H9 (cell line): ENCODE measurements at regions not wholly inside any gene's neighbourhood (a gene's known extent, or its start where the extent isn't known, plus 50 kb on each side); places are given as distances from the start of the nearest gene placed in this dataset.
"Not testable (repeated sequence)": the region's sequence is repeated elsewhere in the genome, so short reads cannot be mapped to it uniquely, and the experiment has no call there.

Source experiments
- DNase-seq: peaks from one replicate; pipeline ENCODE4 v3.0.0-alpha.2; 2017
- H2AFZ ChIP-seq: one replicate; pipeline ENCODE4 v1.6.1; 2013; ENCODE audit warnings: mild to moderate bottlenecking, low read length, control low read depth, moderate library complexity
- H2AK5ac ChIP-seq: 2 replicates; pipeline ENCODE4 v1.6.1; 2013; ENCODE audit warnings: low read length, control low read depth, mixed read lengths; ENCODE audit not compliant: insufficient read length
- H2BK120ac ChIP-seq: one replicate; pipeline ENCODE4 v1.6.1; 2013; ENCODE audit warnings: low read depth, mild to moderate bottlenecking, low read length, control low read depth, inconsistent platforms; ENCODE audit not compliant: poor library complexity, severe bottlenecking
- H2BK12ac ChIP-seq: 2 replicates; pipeline ENCODE4 v1.6.1; 2013; ENCODE audit warnings: low read length, control low read depth, mixed read lengths, low read depth; ENCODE audit not compliant: insufficient read length
- H2BK15ac ChIP-seq: 2 replicates; pipeline ENCODE4 v1.6.1; 2013; ENCODE audit warnings: low read depth, low read length, control low read depth
- H2BK20ac ChIP-seq: one replicate; pipeline ENCODE4 v1.6.1; 2013; ENCODE audit warnings: low read depth, mild to moderate bottlenecking, low read length, control low read depth, inconsistent platforms; ENCODE audit not compliant: poor library complexity, severe bottlenecking
- H2BK5ac ChIP-seq: 2 replicates; pipeline ENCODE4 v1.6.1; 2013; ENCODE audit warnings: low read length, control low read depth, mixed read lengths; ENCODE audit not compliant: insufficient read length
- H3K14ac ChIP-seq: 2 replicates; pipeline ENCODE4 v1.6.1; 2013; ENCODE audit warnings: low read length, control low read depth; ENCODE audit not compliant: insufficient read depth
- H3K18ac ChIP-seq: 2 replicates; pipeline ENCODE4 v1.6.1; 2013; ENCODE audit warnings: low read depth, mild to moderate bottlenecking, mixed read lengths, low read length, control low read depth; ENCODE audit not compliant: insufficient read length
- H3K23ac ChIP-seq: 2 replicates; pipeline ENCODE4 v1.6.1; 2013; ENCODE audit warnings: low read length, control low read depth, mixed read lengths, low read depth; ENCODE audit not compliant: insufficient read length
- H3K23me2 ChIP-seq: 2 replicates; pipeline ENCODE4 v1.6.1; 2013; ENCODE audit warnings: low read depth, mild to moderate bottlenecking, mixed read lengths, low read length, control low read depth; ENCODE audit not compliant: insufficient read length, poor library complexity, severe bottlenecking
- H3K27ac ChIP-seq: 2 replicates; pipeline ENCODE4 v1.5.1; 2013; ENCODE audit warnings: low read length, control low read depth, mixed read lengths, low read depth; ENCODE audit not compliant: insufficient read length
- H3K27me3 ChIP-seq: 2 replicates; pipeline ENCODE4 v1.6.1; 2013; ENCODE audit warnings: low read length, control low read depth, inconsistent platforms; ENCODE audit not compliant: insufficient read depth
- H3K4ac ChIP-seq: 2 replicates; pipeline ENCODE4 v1.6.1; 2013; ENCODE audit warnings: low read depth, mild to moderate bottlenecking, control low read depth, inconsistent platforms, low read length, moderate library complexity
- H3K4me1 ChIP-seq: 2 replicates; pipeline ENCODE4 v1.6.1; 2013; ENCODE audit warnings: low read length, control low read depth, inconsistent platforms; ENCODE audit not compliant: insufficient read depth
- H3K4me2 ChIP-seq: 2 replicates; pipeline ENCODE4 v1.6.1; 2013; ENCODE audit warnings: low read length, control low read depth, mixed read lengths; ENCODE audit not compliant: insufficient read length, insufficient read depth
- H3K56ac ChIP-seq: 2 replicates; pipeline ENCODE4 v1.6.1; 2013; ENCODE audit warnings: low read depth, mild to moderate bottlenecking, mixed read lengths, low read length, control low read depth; ENCODE audit not compliant: insufficient read length
- H3K79me1 ChIP-seq: 2 replicates; pipeline ENCODE4 v1.6.1; 2013; ENCODE audit warnings: low read depth, mild to moderate bottlenecking, moderate library complexity, low read length, control low read depth, inconsistent platforms; ENCODE audit not compliant: insufficient read depth, poor library complexity, severe bottlenecking
- H3K79me2 ChIP-seq: 2 replicates; pipeline ENCODE4 v1.6.1; 2013; ENCODE audit warnings: low read length, control low read depth, inconsistent platforms; ENCODE audit not compliant: insufficient read depth
- H3K9ac ChIP-seq: 2 replicates; pipeline ENCODE4 v1.6.1; 2013; ENCODE audit warnings: low read length, control low read depth, mixed read lengths; ENCODE audit not compliant: insufficient read length; ENCODE audit errors: extremely low read depth
- H3K9me3 ChIP-seq: one replicate; pipeline ENCODE4 v1.6.1; 2013; ENCODE audit warnings: low read depth, low read length, inconsistent platforms; ENCODE audit not compliant: control insufficient read depth
- H3T11ph ChIP-seq: one replicate; pipeline ENCODE4 v1.6.1; 2013; ENCODE audit warnings: mild to moderate bottlenecking, low read length, control low read depth, inconsistent platforms
- H4K20me1 ChIP-seq: one replicate; pipeline ENCODE4 v1.6.1; 2013; ENCODE audit not compliant: control insufficient read depth, insufficient read length, insufficient read depth
- H4K5ac ChIP-seq: 2 replicates; pipeline ENCODE4 v1.6.1; 2013; ENCODE audit warnings: low read depth, mild to moderate bottlenecking, mixed read lengths, low read length, control low read depth; ENCODE audit not compliant: insufficient read length
- H4K8ac ChIP-seq: replicated peaks from 2 replicates; pipeline ENCODE4 v1.6.1; 2013; ENCODE audit warnings: low read length, control low read depth, mixed read lengths, low read depth; ENCODE audit not compliant: insufficient read length
- H4K91ac ChIP-seq: 2 replicates; pipeline ENCODE4 v1.6.1; 2013; ENCODE audit warnings: low read depth, mild to moderate bottlenecking, moderate library complexity, mixed read lengths, low read length, control low read depth; ENCODE audit not compliant: insufficient read length
- H3K27ac Mint-ChIP-seq, 3 experiments: 2 replicates in 2 of 3; 3 replicates in 1 of 3; pipeline ENCODE4 v1.8.0; 2020 to 2021; ENCODE audit warnings: mixed read lengths in 3 of 3, mild to moderate bottlenecking in 1 of 3, moderate library complexity in 1 of 3
- H3K27me3 Mint-ChIP-seq: 2 replicates; pipeline ENCODE4 v1.8.0; 2021; ENCODE audit warnings: low read depth, mild to moderate bottlenecking, moderate library complexity, mixed read lengths
- H3K36me3 Mint-ChIP-seq, 3 experiments: 2 replicates in 2 of 3; 3 replicates in 1 of 3; pipeline ENCODE4 v1.8.0; 2020 to 2021; ENCODE audit warnings: low read depth in 3 of 3, mixed read lengths in 3 of 3; ENCODE audit not compliant: insufficient read depth in 1 of 3
- H3K4me1 Mint-ChIP-seq, 2 experiments: 2 replicates each; pipeline ENCODE4 v1.8.0; 2020; ENCODE audit warnings: mixed read lengths in 2 of 2
- H3K4me3 Mint-ChIP-seq, 2 experiments: 2 replicates in 1 of 2; 3 replicates in 1 of 2; pipeline ENCODE4 v1.8.0; 2020 to 2021; ENCODE audit warnings: mild to moderate bottlenecking in 2 of 2, mixed read lengths in 2 of 2, moderate library complexity in 1 of 2
- H3K9me3 Mint-ChIP-seq, 2 experiments: 2 replicates in 1 of 2; 3 replicates in 1 of 2; pipeline ENCODE4 v1.8.0; 2020; ENCODE audit warnings: mild to moderate bottlenecking in 2 of 2, mixed read lengths in 2 of 2, moderate library complexity in 1 of 2
- WGBS: extraction: QIAGEN DNeasy Blood & Tissue Kit; methylation state at CpG from one replicate; pipeline ENCODE4 v1.1.7; 2013; ENCODE audit warnings: missing lambda C conversion rate, low lambda C conversion rate, mixed read lengths; ENCODE audit not compliant: insufficient read length; ENCODE audit errors: extremely low coverage; 5-methylcytosine and 5-hydroxymethylcytosine counted together
- TF ChIP-seq, protein P1 (sequence below): fragments of 200-600 bp; sonication (generic); conservative IDR thresholded peaks from 3 replicates; pipeline ENCODE4 v1.8.0; 2021; ENCODE audit warnings: antibody characterized with exemption, mild to moderate bottlenecking

DNA sequence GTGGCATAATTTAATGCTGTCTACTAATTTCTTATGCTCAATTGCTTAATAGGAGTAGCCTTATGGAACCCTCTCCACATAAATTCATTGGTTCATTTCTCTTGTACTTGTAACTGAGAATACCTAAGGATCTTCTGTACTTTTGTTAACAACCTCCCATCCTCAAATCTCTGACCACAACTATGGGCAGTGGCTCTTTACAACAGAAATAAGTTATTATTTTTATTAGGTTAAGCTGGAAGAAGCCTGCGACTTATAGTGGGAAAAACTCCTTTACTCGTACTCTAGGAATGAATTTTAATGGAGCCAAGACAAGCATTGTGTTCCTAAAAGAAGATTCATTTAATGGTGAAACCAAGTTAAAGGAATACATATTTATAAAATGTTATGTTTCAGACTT, 337.1 kb upstream of the CTSO start:
- no peak overlapping the region for H2AFZ ChIP-seq

GRCh38 chr4:156290026-156290425, 336.4 kb upstream of the CTSO start:
- not testable (repeated sequence) for H2BK5ac ChIP-seq, H3K9me3 Mint-ChIP-seq, H2AFZ ChIP-seq, H3K36me3 Mint-ChIP-seq, H3K79me2 ChIP-seq, H3K27me3 Mint-ChIP-seq, H2BK120ac ChIP-seq, H4K20me1 ChIP-seq, H3K4ac ChIP-seq, H2BK20ac ChIP-seq, H3K56ac ChIP-seq, H2BK12ac ChIP-seq, H4K5ac ChIP-seq, H3K23ac ChIP-seq, H3K4me2 ChIP-seq, H3K4me1 ChIP-seq, H4K8ac ChIP-seq, H3K23me2 ChIP-seq, H3K14ac ChIP-seq, H2BK15ac ChIP-seq, H3T11ph ChIP-seq, H3K9me3 ChIP-seq, DNase-seq, H3K27me3 ChIP-seq, H2AK5ac ChIP-seq, H3K9ac ChIP-seq, H4K91ac ChIP-seq, H3K27ac ChIP-seq, H3K79me1 ChIP-seq, H3K18ac ChIP-seq
- Mint-ChIP-seq H3K27ac (peak overlapping the region in 2 of 3 experiments; percentile 23 to 95; a peak in 3 of 7 replicates), H3K4me1 (peaks cover 10 to 12% of the 10 kb centered on the region in 2 experiments), H3K4me3 (peak overlapping the region; percentile 14 to 86; a peak in 3 of 5 replicates)
- WGBS = no CpG with 5 or more reads among the region's 19 CpGs

More for the DNA sequence above, 337.1 kb upstream of the CTSO start:
- Histone ChIP-seq H4K91ac (no peak overlapping the region), H3K27me3 (no peaks in the 10 kb centered on the region), H4K8ac (no peak overlapping the region), H2BK15ac (no peak overlapping the region), H3K4me1 (no peaks in the 10 kb centered on the region), H2BK12ac (no peak overlapping the region), H3K79me1 (no peaks in the 10 kb centered on the region), H3K79me2 (no peaks in the 10 kb centered on the region), H3T11ph (no peak overlapping the region), H2BK20ac (no peak overlapping the region), H3K4ac (no peak overlapping the region), H3K56ac (no peak overlapping the region), H3K4me2 (no peak overlapping the region), H3K27ac (no peak overlapping the region), H3K9ac (no peak overlapping the region), H3K18ac (no peak overlapping the region), H4K5ac (no peak overlapping the region), H4K20me1 (no peaks in the 10 kb centered on the region), H2AK5ac (no peak overlapping the region), H2BK120ac (no peak overlapping the region), H3K23ac (no peak overlapping the region), H3K9me3 (no peaks in the 10 kb centered on the region), H3K23me2 (no peaks in the 10 kb centered on the region), H3K14ac (no peak overlapping the region), H2BK5ac (no peak overlapping the region)
- Mint-ChIP-seq H3K27me3 (no peaks in the 10 kb centered on the region; the same call in 1 of the 2 replicates), H3K27ac (no peak overlapping the region), H3K9me3 (peaks cover 0 to 2% of the 10 kb centered on the region in 2 experiments; a peak in 2 of 5 replicates), H3K4me3 (peak overlapping the region in 1 of 2 experiments; percentile 86; a peak in 3 of 5 replicates), H3K4me1 (peaks cover 12% of the 10 kb centered on the region in 2 experiments), H3K36me3 (peaks cover 0 to 4% (median 2%) of the 10 kb centered on the region in 3 experiments; a peak in 5 of 7 replicates)
- no CpG with 5 or more reads among the region's 2 CpGs for WGBS
- TF ChIP-seq, protein P1, sequence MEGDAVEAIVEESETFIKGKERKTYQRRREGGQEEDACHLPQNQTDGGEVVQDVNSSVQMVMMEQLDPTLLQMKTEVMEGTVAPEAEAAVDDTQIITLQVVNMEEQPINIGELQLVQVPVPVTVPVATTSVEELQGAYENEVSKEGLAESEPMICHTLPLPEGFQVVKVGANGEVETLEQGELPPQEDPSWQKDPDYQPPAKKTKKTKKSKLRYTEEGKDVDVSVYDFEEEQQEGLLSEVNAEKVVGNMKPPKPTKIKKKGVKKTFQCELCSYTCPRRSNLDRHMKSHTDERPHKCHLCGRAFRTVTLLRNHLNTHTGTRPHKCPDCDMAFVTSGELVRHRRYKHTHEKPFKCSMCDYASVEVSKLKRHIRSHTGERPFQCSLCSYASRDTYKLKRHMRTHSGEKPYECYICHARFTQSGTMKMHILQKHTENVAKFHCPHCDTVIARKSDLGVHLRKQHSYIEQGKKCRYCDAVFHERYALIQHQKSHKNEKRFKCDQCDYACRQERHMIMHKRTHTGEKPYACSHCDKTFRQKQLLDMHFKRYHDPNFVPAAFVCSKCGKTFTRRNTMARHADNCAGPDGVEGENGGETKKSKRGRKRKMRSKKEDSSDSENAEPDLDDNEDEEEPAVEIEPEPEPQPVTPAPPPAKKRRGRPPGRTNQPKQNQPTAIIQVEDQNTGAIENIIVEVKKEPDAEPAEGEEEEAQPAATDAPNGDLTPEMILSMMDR = no peak
- DNase-seq = no peak
